HG03039 (cell line): ENCODE measurements at regions not wholly inside any gene's neighbourhood (a gene's known extent, or its start where the extent isn't known, plus 50 kb on each side); places are given as distances from the start of the nearest gene placed in this dataset.

ENCODE experiments used
- ATAC-seq: cut with Tn5 transposase; IDR thresholded peaks from one replicate; pipeline ENCODE4 v1.9.1; 2021; ENCODE audit warnings: mild to moderate bottlenecking, moderate library complexity; ENCODE audit not compliant: unreplicated experiment

DNA sequence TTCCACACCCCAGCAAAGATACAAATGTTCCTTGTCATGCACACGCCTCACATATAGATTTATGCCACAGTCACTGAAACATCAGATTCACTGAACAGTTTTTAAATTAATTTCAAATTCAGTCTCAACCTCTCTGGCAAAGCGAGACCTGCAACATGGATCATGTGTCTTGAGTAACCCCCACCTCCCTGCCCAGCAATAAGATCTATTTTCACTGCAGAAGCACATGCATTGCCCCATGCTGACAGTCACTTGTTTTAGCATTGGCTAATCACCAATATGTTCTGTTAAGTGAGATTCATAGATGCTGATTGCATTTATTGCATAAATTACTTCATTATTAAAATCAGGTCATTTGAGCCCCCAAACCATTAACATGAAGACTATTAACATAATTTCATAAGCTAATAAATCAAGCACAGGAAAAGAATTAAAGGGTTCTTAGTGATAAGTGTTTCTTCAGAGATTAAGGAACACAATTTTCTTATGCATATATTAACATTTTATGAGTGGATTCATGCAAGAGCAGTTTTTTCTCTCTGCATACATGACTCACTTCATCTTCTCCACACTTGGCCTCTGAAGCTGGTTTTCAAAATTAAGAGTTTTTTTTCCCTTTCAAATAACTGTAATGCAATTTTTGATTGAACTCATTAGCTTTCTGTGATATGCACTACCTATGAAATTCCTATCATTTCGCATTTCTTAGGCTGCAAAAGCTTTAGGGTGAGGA, 173.2 kb upstream of the SOX4 start:
- ATAC-seq = no peak

DNA sequence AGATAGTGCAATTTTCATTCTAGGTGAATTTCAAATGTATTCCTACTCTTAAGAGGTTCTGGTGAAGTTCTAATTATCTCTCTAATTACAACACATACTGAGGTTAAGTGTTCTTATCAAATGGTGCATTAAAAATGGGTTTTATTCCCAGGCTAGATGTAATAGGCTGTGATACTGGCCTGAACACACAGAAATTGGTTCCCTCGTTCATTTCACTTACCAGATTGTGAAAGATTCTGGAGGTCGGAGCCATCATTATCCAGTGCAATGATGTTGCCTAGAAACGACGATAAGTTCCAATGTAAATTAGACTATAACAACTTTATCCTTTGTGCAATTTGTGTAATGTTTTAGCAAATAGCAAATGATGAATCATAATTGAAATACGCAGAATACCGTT, 172.6 kb upstream of the SOX4 start:
- ATAC-seq = no peak

DNA sequence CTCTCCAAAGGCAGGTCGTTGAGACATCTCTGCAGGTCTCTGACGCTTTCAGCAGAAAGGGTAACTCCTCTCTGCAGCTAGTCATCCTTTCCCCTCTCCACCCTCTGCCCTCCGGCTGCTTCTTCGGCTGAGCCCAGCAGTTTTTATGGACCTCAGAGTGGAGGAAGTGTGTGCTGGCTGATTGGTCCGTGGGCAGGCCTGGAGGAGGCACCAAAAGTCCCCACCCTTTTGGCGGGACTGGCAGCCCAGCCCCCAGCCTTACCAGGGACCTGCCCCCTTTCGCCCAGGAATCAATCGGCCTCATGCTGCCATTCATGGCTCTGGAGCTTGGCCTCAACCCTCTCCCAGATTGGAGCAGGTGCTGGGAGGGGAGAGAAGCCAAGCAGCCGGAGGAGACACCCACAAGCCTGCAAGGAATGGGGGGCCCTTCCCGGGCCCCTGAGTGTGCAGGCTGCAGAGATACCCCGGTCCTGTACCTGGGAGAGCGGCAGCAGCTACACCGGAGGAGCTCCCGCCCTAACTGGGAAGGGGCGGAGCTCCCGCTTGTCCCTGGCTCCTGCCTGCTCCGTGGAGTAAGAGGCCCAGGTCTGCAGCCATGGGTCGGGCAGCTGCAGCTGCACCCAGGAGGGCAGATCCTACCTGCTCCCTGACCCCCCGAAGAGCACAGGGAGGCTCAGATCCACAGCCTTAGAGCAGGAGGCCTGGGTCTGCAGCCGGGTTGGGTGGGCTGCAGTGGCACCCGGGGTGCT, 170.3 kb upstream of the SOX4 start:
- no peak for ATAC-seq

DNA sequence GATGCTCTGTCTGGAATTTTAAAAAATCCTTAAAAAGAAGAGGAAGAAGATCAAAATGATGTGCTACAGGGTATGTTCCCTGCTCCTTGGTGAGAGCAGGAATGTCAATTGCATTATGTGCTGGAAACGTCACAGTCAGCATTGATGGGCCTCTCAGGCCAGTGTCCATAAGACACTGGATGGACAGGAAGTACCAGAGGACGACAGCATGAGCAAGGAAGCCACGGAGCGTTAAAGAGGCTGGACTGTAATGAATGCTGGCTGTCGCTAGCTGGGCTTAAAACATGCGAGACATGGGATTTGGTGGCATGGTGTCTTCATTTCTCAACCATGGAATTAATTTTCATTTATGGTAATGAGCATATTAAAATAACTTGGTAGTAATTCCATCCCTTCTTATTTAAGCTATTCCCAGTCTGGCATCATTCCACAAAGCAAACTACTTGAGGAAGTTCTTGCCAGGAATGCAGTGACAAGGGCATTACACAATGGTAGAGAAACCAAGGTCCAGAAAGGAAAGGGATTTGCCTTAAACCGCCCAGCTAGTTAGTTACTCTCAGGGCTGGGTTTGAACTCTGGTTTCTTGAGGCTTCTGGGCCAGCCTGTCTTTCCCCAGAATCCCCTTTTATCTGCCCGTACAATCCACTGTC, 166.6 kb upstream of the SOX4 start:
- ATAC-seq = no peak

- no peak for ATAC-seq
These were observed 164.3 kb upstream of the SOX4 start for GRCh38 chr6:21429291-21429690.

DNA sequence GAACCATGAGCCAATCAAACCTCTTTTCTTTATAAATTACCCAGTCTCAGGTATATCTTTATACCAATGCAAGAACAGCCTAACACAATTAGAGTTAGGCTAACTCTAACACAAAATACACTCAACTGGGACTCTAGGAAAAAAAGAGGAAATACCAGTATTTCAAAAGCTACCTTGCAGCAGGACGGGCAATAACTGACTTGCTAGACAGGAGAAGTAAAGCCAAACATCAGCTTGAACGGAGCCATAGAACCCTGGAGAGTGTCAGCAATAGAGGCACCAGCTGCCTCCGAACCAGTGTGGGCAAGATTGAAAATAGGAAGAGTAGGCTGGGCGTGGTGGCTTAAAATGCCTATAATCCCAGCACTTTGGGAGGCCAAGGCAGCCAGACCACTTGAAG, 162.0 kb upstream of the SOX4 start:
- no peak for ATAC-seq

DNA sequence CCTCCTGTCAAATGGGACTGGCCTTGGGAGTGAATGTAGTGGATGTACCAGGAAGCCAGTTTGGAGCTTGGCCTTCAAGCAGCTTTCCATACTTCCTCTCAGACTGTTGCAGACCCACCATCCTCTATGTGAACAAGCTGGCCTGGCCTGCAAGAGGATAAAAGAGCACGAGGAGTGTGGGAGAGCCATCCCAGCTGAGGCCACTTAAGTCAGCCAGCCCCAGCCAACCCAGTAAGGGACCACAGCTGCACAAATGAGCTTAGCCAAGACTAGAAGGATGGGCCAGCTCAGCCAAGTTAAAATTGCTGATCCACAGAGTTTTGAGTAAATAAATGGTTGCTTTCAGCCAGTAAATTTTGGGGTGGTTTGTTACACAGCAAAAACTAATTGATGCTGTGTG, 156.9 kb upstream of the SOX4 start:
- ATAC-seq = no peak

DNA sequence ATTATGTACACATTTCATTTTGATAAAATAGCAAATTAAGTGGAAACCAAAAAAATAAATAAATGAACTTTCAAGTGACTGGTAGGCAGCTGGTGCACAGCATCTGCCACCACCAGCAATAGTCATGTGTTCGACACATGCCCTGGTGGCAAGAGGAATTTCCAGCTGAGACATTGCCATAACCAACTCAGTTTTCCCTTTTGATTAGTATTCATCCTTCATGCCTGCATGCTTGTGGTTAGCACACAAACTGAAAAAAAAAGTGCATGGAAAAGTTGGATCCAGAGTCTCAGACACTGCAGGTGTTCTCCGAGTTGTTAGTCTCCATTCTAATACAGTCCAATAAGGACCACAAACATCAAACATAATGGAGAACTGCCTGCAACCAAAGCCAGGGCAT, 156.0 kb upstream of the SOX4 start:
- ATAC-seq = no peak

DNA sequence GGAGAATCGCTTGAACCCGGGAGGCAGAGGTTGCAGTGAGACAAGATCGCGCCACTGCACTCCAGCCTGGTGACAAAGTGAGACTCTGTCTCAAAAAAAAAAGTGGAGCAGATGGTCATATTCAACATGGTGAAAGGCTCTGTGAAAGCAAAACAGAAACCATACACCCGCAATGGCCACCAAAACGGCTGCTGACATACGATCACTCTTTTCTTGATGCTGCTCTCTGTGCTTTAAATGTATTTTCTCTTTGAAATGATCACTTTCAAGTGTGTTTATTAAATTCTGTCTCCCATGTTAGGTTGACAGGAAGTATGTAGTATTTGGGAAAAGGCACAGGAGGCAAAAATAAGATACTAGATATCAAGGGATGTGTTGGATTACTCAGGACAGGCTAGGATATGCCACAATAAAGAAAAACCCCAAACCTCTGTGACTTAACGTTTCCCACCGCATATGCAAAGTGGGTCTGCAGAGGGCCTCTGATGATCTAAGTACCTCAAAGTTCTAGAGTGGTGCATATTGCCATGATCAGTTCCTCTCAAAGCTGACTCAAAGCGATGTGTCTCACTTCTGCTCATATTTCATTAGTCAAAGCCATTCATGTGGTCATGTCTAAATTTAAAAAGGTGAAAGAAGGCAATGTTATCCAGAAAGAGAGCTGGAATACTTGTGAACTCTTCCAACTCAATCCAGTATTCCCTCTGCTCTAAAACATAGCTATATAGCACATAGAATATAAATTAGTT, 155.1 kb upstream of the SOX4 start:
- ATAC-seq = peak; percentile 99

DNA sequence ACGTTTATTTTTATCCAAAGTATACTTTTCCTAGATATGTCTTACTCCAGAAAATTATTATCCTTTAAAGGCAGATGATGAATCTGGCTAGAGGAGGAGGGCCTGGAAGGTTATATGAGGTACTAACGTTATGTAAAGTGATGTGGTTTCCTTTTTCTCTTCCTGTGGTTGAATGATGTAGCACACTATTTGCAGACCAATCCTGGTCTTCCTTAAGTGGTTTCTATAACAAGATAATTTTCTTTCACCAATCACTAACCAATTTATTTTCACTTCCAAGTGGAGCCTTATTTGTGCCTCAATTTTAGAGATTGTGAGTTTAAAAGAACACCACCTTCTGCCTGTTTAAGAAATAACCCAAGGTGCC, 154.6 kb upstream of the SOX4 start:
- peak; percentile 43 for ATAC-seq

DNA sequence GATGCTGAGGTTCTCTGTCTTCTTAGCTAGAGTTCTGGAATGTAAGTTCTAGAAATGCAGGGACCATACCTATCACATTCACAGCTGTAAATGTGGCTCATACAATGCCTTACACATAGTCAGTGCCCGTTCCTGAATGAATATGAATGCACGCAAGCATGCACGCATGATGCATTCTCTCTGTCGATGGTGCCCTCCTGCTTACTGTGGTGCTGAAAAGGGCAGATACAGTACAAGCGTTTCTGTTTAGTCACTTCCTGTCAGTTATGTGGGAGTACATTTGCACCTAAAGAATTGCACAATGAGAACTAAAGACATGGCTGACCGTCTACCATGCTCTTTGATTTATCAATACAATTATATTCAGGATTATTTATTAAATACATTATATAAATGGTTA, 152.2 kb upstream of the SOX4 start:
- ATAC-seq = no peak

GRCh38 chr6:21442874-21443273, 150.7 kb upstream of the SOX4 start:
- ATAC-seq = no peak

- ATAC-seq = no peak
These were observed 148.8 kb upstream of the SOX4 start for GRCh38 chr6:21444711-21445260.

DNA sequence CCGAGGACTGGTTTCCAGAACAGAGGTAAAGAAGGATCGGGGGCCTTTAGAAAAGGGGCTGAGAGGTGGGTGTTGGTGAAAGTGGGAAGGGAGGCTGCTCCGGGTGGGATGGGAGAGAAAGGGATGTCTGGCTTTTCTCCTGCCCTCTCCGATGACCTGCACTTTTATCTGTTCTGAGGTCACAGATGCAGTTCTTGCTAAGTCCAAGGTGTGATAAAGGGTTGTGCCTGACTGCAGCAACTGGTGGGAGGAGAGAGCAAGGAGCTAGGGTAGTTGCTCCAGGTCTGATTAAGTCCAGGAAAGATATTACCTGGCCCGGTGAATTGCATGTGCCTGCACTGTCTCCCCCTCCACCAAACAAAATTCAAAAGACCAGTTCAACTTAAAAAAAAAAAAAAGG, 145.6 kb upstream of the SOX4 start:
- ATAC-seq = no peak

GRCh38 chr6:21448485-21449109, 145.0 kb upstream of the SOX4 start:
- ATAC-seq = no peak

DNA sequence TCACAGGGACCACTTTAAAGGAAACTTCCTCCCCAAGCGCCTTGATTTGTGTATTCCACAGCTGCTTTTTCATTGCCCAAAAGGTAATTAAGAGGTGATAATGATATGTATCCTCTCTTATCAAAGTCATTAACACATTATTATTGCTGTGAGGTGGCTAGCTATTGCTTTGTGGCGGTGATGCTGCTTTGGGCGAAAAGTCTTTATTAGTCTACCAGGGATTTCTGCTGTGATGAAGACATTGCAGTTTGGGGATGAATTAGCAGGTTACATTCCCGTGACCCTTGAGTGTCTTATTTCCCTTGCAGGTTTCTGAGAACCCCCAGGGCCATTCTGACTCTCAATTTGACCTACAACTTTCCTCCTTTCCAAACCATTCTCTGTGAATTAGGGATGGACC, 143.4 kb upstream of the SOX4 start:
- no peak for ATAC-seq

- ATAC-seq = no peak
These were observed 142.9 kb upstream of the SOX4 start for GRCh38 chr6:21450628-21451027.

GRCh38 chr6:21451546-21452013, 142.0 kb upstream of the SOX4 start:
- ATAC-seq = no peak

DNA sequence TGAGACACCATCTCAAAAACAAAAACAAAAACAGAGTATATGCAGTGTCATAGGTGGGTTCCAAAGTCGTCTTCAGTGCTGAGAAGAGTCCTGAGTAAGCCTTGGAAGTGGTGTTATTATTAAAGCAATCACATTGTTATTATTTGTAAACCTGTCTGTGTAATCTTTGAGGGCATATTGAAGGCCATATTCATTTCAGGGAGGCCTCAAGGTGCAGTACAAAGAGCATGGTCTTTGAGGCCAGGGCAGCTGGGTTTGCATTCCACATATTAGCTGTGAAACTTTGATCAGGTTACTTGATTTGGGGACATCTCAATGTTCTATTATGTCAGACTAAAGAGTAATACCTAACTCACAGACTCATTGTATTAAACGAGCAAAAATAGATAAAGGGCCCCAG, 139.3 kb upstream of the SOX4 start:
- ATAC-seq = no peak

- ATAC-seq = no peak
These were observed 138.5 kb upstream of the SOX4 start for GRCh38 chr6:21455071-21455470.

- no peak for ATAC-seq
These were observed 135.9 kb upstream of the SOX4 start for GRCh38 chr6:21457647-21458046.
